ENCODE measurements at regions not wholly inside any gene's neighbourhood (a gene's known extent, or its start where the extent isn't known, plus 50 kb on each side); places are given as distances from the start of the nearest gene placed in this dataset.

DNA sequence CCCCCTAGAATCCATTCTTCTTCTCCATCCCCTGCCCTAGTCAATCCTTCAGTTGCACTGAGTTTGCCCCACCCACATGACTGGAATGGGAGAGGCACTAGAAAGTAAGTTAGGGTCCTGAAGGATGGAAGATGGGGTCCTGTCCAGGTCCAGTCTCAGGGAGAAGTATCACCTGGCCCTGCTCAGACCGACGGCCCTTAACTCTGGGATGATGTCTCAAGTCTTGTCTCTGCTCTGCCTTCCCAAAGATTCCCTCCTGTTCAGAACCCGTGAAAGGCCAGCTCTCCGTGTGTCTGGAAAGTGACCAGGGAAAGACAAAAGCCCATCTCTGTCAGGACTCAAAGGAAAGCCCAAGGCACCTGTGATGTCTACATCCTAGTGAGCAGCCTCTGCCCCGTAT, 88.8 kb downstream of the OAT start:
- Histone ChIP-seq H3K36me3 (ENCODE audit: control insufficient read depth in 2 of 2, insufficient read depth in 1 of 2, low read length in 2 of 2) (no peaks in the 10 kb centered on the region), H3K4me1 (ENCODE audit: control insufficient read depth, insufficient read depth, low read length) (no peaks in the 10 kb centered on the region), H3K27ac (ENCODE audit: extremely low read depth, low read depth, low read length) (no peak overlapping the region), H3K9me3 (ENCODE audit: control insufficient read depth, insufficient read depth, low read depth, low read length) (no peaks in the 10 kb centered on the region; the same call in 1 of the 2 replicates), H3K4me3 (ENCODE audit: low read depth, low read length) (no peak overlapping the region)
- ChIA-PET CTCF (no interaction called here), POLR2A (no interaction called here)
- TF ChIP-seq ZNF768 (tag by site-specific recombination; IDR thresholded peaks at IDR 0.05) (no peak), ZNF266 (tag by site-specific recombination; IDR thresholded peaks at IDR 0.05; ENCODE audit: low read depth) (no peak), ZNF121 (tag by site-specific recombination; IDR thresholded peaks at IDR 0.05) (no peak), ZNF521 (tag by site-specific recombination; IDR thresholded peaks at IDR 0.05) (no peak), ZNF837 (tag by site-specific recombination; IDR thresholded peaks at IDR 0.05) (no peak), KLF1 (tag by site-specific recombination; IDR thresholded peaks at IDR 0.05) (no peak), ZBTB8A (tag by site-specific recombination; IDR thresholded peaks at IDR 0.05) (no peak), HOXD13 (CRISPR knock-in tag; IDR thresholded peaks at IDR 0.05; ENCODE audit: borderline replicate concordance) (no peak), ZNF677 (tag by site-specific recombination; IDR thresholded peaks at IDR 0.05) (no peak), ZNF174 (tag by site-specific recombination; IDR thresholded peaks at IDR 0.05) (no peak), ZNF513 (tag by site-specific recombination; IDR thresholded peaks at IDR 0.05) (no peak), ZBTB21 (tag by site-specific recombination; IDR thresholded peaks at IDR 0.05) (no peak), ZNF555 (tag by site-specific recombination; conservative IDR thresholded peaks at IDR 0.05) (no peak)
- TF ChIP-seq, protein P1, sequence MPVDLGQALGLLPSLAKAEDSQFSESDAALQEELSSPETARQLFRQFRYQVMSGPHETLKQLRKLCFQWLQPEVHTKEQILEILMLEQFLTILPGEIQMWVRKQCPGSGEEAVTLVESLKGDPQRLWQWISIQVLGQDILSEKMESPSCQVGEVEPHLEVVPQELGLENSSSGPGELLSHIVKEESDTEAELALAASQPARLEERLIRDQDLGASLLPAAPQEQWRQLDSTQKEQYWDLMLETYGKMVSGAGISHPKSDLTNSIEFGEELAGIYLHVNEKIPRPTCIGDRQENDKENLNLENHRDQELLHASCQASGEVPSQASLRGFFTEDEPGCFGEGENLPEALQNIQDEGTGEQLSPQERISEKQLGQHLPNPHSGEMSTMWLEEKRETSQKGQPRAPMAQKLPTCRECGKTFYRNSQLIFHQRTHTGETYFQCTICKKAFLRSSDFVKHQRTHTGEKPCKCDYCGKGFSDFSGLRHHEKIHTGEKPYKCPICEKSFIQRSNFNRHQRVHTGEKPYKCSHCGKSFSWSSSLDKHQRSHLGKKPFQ (tag by site-specific recombination; IDR thresholded peaks at IDR 0.05) = no peak
- TF ChIP-seq, protein P2, sequence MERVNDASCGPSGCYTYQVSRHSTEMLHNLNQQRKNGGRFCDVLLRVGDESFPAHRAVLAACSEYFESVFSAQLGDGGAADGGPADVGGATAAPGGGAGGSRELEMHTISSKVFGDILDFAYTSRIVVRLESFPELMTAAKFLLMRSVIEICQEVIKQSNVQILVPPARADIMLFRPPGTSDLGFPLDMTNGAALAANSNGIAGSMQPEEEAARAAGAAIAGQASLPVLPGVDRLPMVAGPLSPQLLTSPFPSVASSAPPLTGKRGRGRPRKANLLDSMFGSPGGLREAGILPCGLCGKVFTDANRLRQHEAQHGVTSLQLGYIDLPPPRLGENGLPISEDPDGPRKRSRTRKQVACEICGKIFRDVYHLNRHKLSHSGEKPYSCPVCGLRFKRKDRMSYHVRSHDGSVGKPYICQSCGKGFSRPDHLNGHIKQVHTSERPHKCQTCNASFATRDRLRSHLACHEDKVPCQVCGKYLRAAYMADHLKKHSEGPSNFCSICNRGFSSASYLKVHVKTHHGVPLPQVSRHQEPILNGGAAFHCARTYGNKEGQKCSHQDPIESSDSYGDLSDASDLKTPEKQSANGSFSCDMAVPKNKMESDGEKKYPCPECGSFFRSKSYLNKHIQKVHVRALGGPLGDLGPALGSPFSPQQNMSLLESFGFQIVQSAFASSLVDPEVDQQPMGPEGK (tag by site-specific recombination; IDR thresholded peaks at IDR 0.05) = no peak
- TF ChIP-seq, protein P3, sequence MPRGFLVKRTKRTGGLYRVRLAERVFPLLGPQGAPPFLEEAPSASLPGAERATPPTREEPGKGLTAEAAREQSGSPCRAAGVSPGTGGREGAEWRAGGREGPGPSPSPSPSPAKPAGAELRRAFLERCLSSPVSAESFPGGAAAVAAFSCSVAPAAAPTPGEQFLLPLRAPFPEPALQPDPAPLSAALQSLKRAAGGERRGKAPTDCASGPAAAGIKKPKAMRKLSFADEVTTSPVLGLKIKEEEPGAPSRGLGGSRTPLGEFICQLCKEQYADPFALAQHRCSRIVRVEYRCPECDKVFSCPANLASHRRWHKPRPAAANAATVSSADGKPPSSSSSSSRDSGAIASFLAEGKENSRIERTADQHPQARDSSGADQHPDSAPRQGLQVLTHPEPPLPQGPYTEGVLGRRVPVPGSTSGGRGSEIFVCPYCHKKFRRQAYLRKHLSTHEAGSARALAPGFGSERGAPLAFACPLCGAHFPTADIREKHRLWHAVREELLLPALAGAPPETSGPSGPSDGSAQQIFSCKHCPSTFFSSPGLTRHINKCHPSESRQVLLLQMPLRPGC (tag by site-specific recombination; IDR thresholded peaks at IDR 0.05) = no peak

DNA sequence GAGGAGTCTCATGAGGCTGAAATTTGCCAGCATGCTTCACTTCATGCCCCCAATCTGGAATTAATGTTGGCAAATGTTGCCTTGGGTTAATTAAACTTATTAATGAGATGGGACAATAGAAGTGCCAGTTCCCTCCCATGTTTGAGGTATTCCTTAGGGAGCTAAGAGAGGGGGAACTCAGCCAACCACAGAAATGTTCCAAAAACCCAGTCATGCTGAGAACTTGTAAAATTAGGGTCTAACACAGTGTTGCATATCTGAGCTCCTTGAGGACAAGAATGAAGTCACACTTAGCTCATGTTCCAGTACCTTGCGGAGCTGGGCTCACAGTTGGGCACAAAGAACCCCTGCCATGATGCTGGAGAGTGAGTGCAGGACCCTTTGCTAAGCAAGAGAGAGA, 89.4 kb downstream of the OAT start:
- no peaks in the 10 kb centered on the region for H3K4me1 ChIP-seq (ENCODE audit: control insufficient read depth, insufficient read depth, low read length)
- no peak overlapping the region for H3K4me3 ChIP-seq (ENCODE audit: low read depth, low read length)
- no peak overlapping the region for H3K27ac ChIP-seq (ENCODE audit: extremely low read depth, low read depth, low read length)
- TF ChIP-seq ZNF132 (tag by site-specific recombination; IDR thresholded peaks at IDR 0.05; ENCODE audit: borderline replicate concordance) (no peak), ZNF221 (tag by site-specific recombination; IDR thresholded peaks at IDR 0.05; ENCODE audit: borderline replicate concordance) (no peak), ZNF24 (tag by site-specific recombination; IDR thresholded peaks at IDR 0.05) (no peak)
- TF ChIP-seq, protein P4, sequence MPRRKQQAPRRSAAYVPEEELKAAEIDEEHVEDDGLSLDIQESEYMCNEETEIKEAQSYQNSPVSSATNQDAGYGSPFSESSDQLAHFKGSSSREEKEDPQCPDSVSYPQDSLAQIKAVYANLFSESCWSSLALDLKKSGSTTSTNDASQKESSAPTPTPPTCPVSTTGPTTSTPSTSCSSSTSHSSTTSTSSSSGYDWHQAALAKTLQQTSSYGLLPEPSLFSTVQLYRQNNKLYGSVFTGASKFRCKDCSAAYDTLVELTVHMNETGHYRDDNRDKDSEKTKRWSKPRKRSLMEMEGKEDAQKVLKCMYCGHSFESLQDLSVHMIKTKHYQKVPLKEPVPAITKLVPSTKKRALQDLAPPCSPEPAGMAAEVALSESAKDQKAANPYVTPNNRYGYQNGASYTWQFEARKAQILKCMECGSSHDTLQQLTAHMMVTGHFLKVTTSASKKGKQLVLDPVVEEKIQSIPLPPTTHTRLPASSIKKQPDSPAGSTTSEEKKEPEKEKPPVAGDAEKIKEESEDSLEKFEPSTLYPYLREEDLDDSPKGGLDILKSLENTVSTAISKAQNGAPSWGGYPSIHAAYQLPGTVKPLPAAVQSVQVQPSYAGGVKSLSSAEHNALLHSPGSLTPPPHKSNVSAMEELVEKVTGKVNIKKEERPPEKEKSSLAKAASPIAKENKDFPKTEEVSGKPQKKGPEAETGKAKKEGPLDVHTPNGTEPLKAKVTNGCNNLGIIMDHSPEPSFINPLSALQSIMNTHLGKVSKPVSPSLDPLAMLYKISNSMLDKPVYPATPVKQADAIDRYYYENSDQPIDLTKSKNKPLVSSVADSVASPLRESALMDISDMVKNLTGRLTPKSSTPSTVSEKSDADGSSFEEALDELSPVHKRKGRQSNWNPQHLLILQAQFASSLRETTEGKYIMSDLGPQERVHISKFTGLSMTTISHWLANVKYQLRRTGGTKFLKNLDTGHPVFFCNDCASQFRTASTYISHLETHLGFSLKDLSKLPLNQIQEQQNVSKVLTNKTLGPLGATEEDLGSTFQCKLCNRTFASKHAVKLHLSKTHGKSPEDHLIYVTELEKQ (tag by site-specific recombination; IDR thresholded peaks at IDR 0.05; ENCODE audit: borderline replicate concordance) = no peak
- ChIA-PET CTCF (no interaction called here), POLR2A (no interaction called here)
- H3K9me3 ChIP-seq (ENCODE audit: control insufficient read depth, insufficient read depth, low read depth, low read length) = no peaks in the 10 kb centered on the region; the same call in 1 of the 2 replicates
- no peaks in the 10 kb centered on the region for H3K36me3 ChIP-seq (ENCODE audit: control insufficient read depth in 2 of 2, insufficient read depth in 1 of 2, low read length in 2 of 2)

All from HEK293 (cell line).